ENCODE measurements at regions not wholly inside any gene's neighbourhood (a gene's known extent, or its start where the extent isn't known, plus 50 kb on each side); places are given as distances from the start of the nearest gene placed in this dataset.

GRCh38 chr15:62779899-62780298, 262.6 kb upstream of the TPM1 start:
- DNase-seq (ENCODE audit: low read depth): no peak

- DNase-seq (ENCODE audit: low read depth): no peak
Measured at GRCh38 chr15:62781081-62781497, 261.5 kb upstream of the TPM1 start.

GRCh38 chr15:62782071-62782841, 260.3 kb upstream of the TPM1 start:
- DNase-seq (ENCODE audit: low read depth): no peak

GRCh38 chr15:62782896-62783295, 259.7 kb upstream of the TPM1 start:
- no peak for DNase-seq (ENCODE audit: low read depth)

GRCh38 chr15:62783303-62783957, 259.1 kb upstream of the TPM1 start:
- no peak for DNase-seq (ENCODE audit: low read depth)

- DNase-seq (ENCODE audit: low read depth): no peak
Measured at GRCh38 chr15:62785881-62786828, 256.4 kb upstream of the TPM1 start.

GRCh38 chr15:62787401-62787800, 255.1 kb upstream of the TPM1 start:
- DNase-seq (ENCODE audit: low read depth): no peak

GRCh38 chr15:62788224-62788623, 254.3 kb upstream of the TPM1 start:
- DNase-seq (ENCODE audit: low read depth): no peak

- DNase-seq (ENCODE audit: low read depth): no peak
Measured at GRCh38 chr15:62790546-62790945, 252.0 kb upstream of the TPM1 start.

GRCh38 chr15:62791694-62792093, 250.9 kb upstream of the TPM1 start:
- DNase-seq (ENCODE audit: low read depth): no peak

- no peak for DNase-seq (ENCODE audit: low read depth)
Measured at GRCh38 chr15:62792986-62793751, 249.4 kb upstream of the TPM1 start.

GRCh38 chr15:62793752-62794144, 248.8 kb upstream of the TPM1 start:
- DNase-seq (ENCODE audit: low read depth): no peak

GRCh38 chr15:62795171-62795570, 247.4 kb upstream of the TPM1 start:
- no peak for DNase-seq (ENCODE audit: low read depth)

GRCh38 chr15:62795700-62796695, 246.5 kb upstream of the TPM1 start:
- DNase-seq (ENCODE audit: low read depth): no peak

- DNase-seq (ENCODE audit: low read depth): no peak
Measured at GRCh38 chr15:62797171-62797570, 245.4 kb upstream of the TPM1 start.

GRCh38 chr15:62798536-62798935, 244.0 kb upstream of the TPM1 start:
- DNase-seq (ENCODE audit: low read depth): no peak

GRCh38 chr15:62799037-62799436, 243.5 kb upstream of the TPM1 start:
- DNase-seq (ENCODE audit: low read depth): no peak

GRCh38 chr15:62799919-62800318, 242.6 kb upstream of the TPM1 start:
- no peak for DNase-seq (ENCODE audit: low read depth)

GRCh38 chr15:62802612-62803011, 239.9 kb upstream of the TPM1 start:
- DNase-seq (ENCODE audit: low read depth): no peak

- DNase-seq (ENCODE audit: low read depth): no peak
Measured at GRCh38 chr15:62803856-62804400, 238.6 kb upstream of the TPM1 start.

All from activated T-cell treated with anti-CD3 and anti-CD28 coated beads for 1 hour (primary cell).